ENCODE measurements at regions not wholly inside any gene's neighbourhood (a gene's known extent, or its start where the extent isn't known, plus 50 kb on each side); places are given as distances from the start of the nearest gene placed in this dataset.

DNA sequence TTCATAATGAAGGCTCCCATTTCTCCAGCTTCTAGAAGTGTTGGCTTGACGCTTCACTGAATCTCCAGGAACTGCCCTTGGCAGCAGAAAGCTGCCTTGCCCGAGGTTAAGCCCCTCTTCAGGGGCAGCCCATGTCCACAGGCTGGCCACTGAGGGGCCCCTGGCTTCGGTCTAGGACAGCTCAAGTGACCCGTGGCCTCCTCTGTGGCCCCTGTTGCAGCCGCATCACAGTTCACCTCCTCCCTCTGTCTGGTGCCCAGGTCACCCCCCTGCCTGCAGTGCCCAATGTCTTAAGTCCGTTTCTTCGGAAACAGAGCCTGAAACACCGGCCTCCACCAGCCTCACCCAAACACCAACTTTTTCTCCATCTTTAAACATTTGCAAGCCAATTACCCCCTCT is 279.2 kb upstream of the MKI67 start:
- no peak for TF ChIP-seq POLR2A (IDR thresholded peaks at IDR 0.05)
- TF ChIP-seq, protein P1, sequence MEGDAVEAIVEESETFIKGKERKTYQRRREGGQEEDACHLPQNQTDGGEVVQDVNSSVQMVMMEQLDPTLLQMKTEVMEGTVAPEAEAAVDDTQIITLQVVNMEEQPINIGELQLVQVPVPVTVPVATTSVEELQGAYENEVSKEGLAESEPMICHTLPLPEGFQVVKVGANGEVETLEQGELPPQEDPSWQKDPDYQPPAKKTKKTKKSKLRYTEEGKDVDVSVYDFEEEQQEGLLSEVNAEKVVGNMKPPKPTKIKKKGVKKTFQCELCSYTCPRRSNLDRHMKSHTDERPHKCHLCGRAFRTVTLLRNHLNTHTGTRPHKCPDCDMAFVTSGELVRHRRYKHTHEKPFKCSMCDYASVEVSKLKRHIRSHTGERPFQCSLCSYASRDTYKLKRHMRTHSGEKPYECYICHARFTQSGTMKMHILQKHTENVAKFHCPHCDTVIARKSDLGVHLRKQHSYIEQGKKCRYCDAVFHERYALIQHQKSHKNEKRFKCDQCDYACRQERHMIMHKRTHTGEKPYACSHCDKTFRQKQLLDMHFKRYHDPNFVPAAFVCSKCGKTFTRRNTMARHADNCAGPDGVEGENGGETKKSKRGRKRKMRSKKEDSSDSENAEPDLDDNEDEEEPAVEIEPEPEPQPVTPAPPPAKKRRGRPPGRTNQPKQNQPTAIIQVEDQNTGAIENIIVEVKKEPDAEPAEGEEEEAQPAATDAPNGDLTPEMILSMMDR (IDR thresholded peaks at IDR 0.05), result no peak
- H3K36me3 ChIP-seq, result no peaks in the 10 kb centered on the region
- no peaks in the 10 kb centered on the region for H3K9me3 ChIP-seq
- no peaks in the 10 kb centered on the region for H3K27me3 ChIP-seq
- DNase-seq, result no peak
- H3K27ac ChIP-seq, result no peak overlapping the region
- intact Hi-C loops (cut with DNase I; ENCODE audit: low total_unique reads), result no loop called here
- H3K4me3 ChIP-seq, result no peak overlapping the region
- H3K4me1 ChIP-seq, result no peaks in the 10 kb centered on the region

DNA sequence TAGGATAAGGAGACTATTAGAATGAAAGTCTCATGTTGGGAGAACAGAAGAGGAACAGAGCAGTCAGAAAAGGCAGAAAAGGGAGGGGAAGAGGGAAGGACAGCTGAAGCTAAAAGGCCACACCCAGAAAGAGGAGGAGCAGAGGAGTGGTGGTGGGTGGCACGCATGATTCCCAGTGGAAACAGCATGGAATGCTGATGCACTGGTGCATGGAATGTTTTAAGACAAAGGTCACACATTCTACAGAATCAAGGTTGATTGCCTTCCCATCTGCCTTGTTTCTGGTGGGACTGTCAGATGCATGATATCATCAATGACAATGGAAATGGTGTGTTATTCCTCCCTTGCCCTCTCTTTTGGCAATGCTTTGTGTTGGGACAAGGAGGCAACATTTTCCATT is 285.4 kb upstream of the MKI67 start:
- DNase-seq, result no peak
- no peak for TF ChIP-seq POLR2A (IDR thresholded peaks at IDR 0.05)
- TF ChIP-seq, protein P1 (IDR thresholded peaks at IDR 0.05), result no peak
- H3K4me1 ChIP-seq, result no peaks in the 10 kb centered on the region
- H3K27me3 ChIP-seq, result no peaks in the 10 kb centered on the region
- intact Hi-C loops (cut with DNase I; ENCODE audit: low total_unique reads), result no loop called here
- no peak overlapping the region for H3K27ac ChIP-seq
- no peaks in the 10 kb centered on the region for H3K36me3 ChIP-seq
- H3K4me3 ChIP-seq, result no peak overlapping the region
- H3K9me3 ChIP-seq, result no peaks in the 10 kb centered on the region

DNA sequence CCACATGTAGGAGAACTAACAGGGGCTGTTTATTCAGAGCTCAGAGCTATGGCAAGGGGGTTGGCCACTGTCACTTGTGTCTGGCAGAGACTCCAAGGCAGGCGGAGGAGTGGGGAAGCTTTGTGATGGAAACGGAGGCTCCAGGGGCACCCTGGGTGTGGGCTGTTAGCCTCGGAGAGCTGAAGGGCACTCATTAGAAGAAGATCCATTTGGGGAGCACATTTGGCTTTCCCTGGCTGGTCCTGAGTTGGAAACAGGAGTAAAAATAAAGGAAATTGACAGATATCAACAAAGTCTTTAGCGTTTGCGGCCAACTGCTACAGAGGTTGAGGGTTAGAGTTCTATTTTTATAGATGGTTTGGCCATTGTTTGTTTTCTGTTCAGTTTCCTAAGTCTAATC is 288.3 kb upstream of the MKI67 start:
- H3K4me3 ChIP-seq, result no peak overlapping the region
- H3K36me3 ChIP-seq, result no peaks in the 10 kb centered on the region
- no peaks in the 10 kb centered on the region for H3K27me3 ChIP-seq
- H3K9me3 ChIP-seq, result no peaks in the 10 kb centered on the region
- TF ChIP-seq POLR2A (IDR thresholded peaks at IDR 0.05), result no peak
- TF ChIP-seq, protein P1 (IDR thresholded peaks at IDR 0.05), result no peak
- H3K4me1 ChIP-seq, result no peaks in the 10 kb centered on the region
- H3K27ac ChIP-seq, result no peak overlapping the region
- intact Hi-C loops (cut with DNase I; ENCODE audit: low total_unique reads), result no loop called here
- DNase-seq, result no peak

DNA sequence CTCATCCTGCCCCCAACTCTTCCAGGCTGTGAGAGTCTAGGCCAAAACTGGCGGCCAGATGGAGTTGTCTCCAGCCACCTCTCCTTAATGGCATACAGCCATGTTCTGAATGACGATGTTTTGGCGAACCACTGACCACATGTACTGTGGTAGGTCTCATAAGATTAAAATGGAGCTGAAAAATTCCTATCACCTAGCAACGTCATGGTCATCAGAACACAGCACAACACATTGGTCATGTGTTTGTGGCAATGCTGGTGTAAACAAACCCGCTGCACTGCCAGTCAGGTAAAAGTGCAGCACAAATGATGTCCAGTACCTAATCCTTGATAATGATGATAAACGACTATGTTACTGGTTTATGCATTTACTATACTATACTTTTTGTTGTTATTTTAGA is 290.0 kb upstream of the MKI67 start:
- Histone ChIP-seq H3K4me1 (no peaks in the 10 kb centered on the region), H3K36me3 (no peaks in the 10 kb centered on the region), H3K9me3 (no peaks in the 10 kb centered on the region), H3K4me3 (no peak overlapping the region), H3K27me3 (no peaks in the 10 kb centered on the region), H3K27ac (no peak overlapping the region)
- TF ChIP-seq, protein P1 (IDR thresholded peaks at IDR 0.05), result no peak
- no peak for TF ChIP-seq POLR2A (IDR thresholded peaks at IDR 0.05)
- DNase-seq, result no peak
- intact Hi-C loops (cut with DNase I; ENCODE audit: low total_unique reads), result no loop called here

DNA sequence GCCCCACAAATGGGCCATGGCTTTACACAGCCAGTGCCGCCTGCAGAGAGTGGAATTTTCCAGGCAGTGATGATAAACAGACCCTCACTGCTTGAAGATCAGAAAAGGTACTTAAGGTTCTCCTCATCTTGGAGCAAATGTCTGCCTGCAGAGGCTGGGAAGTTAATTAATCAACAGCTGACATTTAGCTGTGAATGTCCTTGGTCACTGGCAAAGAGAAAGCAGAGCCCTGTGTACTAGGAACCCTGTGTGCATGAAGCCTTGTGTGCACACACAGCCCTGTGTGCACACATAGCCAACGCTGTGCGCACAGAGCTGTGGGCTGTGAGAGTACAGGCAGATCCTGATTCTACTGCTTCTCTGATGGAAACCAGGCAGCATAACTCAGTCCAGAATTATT is 291.6 kb upstream of the MKI67 start:
- Histone ChIP-seq H3K4me1 (no peaks in the 10 kb centered on the region), H3K4me3 (no peak overlapping the region), H3K36me3 (no peaks in the 10 kb centered on the region), H3K9me3 (no peaks in the 10 kb centered on the region), H3K27ac (no peak overlapping the region), H3K27me3 (no peaks in the 10 kb centered on the region)
- TF ChIP-seq POLR2A (IDR thresholded peaks at IDR 0.05), result no peak
- TF ChIP-seq, protein P1 (IDR thresholded peaks at IDR 0.05), result no peak
- intact Hi-C loops (cut with DNase I; ENCODE audit: low total_unique reads), result no loop called here
- DNase-seq, result no peak

Data from uterus (tissue), 3 donors.